HG03460 (cell line): ENCODE measurements at regions not wholly inside any gene's neighbourhood (a gene's known extent, or its start where the extent isn't known, plus 50 kb on each side); places are given as distances from the start of the nearest gene placed in this dataset.

Source experiments
- ATAC-seq: cut with Tn5 transposase; IDR thresholded peaks from one replicate; pipeline ENCODE4 v1.9.1; 2021; ENCODE audit not compliant: unreplicated experiment

GRCh38 chr9:108093773-108094675 is 604.5 kb upstream of the KLF4 start:
- no peak for ATAC-seq

GRCh38 chr9:108088916-108089315 is 599.3 kb upstream of the KLF4 start:
- ATAC-seq: no peak

- ATAC-seq: no peak
These were observed 598.2 kb upstream of the KLF4 start for GRCh38 chr9:108087781-108088180.

GRCh38 chr9:108086624-108087023 is 597.1 kb upstream of the KLF4 start:
- no peak for ATAC-seq

GRCh38 chr9:108085294-108085693 is 595.7 kb upstream of the KLF4 start:
- ATAC-seq: no peak

- ATAC-seq: no peak
These were observed 594.3 kb upstream of the KLF4 start for GRCh38 chr9:108083796-108084352.

- no peak for ATAC-seq
These were observed 593.7 kb upstream of the KLF4 start for GRCh38 chr9:108083160-108083750.

- no peak for ATAC-seq
These were observed 591.5 kb upstream of the KLF4 start for GRCh38 chr9:108081112-108081511.

- no peak for ATAC-seq
These were observed 590.7 kb upstream of the KLF4 start for GRCh38 chr9:108080285-108080684.

GRCh38 chr9:108078811-108079210 is 589.2 kb upstream of the KLF4 start:
- ATAC-seq: no peak

GRCh38 chr9:108078375-108078774 is 588.8 kb upstream of the KLF4 start:
- ATAC-seq: no peak

GRCh38 chr9:108077556-108077955 is 588.0 kb upstream of the KLF4 start:
- no peak for ATAC-seq

GRCh38 chr9:108074900-108075299 is 585.3 kb upstream of the KLF4 start:
- no peak for ATAC-seq

GRCh38 chr9:108073823-108074222 is 584.3 kb upstream of the KLF4 start:
- no peak for ATAC-seq

GRCh38 chr9:108072740-108073139 is 583.2 kb upstream of the KLF4 start:
- no peak for ATAC-seq

- no peak for ATAC-seq
These were observed 581.3 kb upstream of the KLF4 start for GRCh38 chr9:108070861-108071260.

- ATAC-seq: no peak
These were observed 580.4 kb upstream of the KLF4 start for GRCh38 chr9:108069991-108070390.

- ATAC-seq: no peak
These were observed 573.1 kb upstream of the KLF4 start for GRCh38 chr9:108062680-108063079.

- no peak for ATAC-seq
These were observed 570.6 kb upstream of the KLF4 start for GRCh38 chr9:108060175-108060574.

- ATAC-seq: no peak
These were observed 568.7 kb upstream of the KLF4 start for GRCh38 chr9:108058135-108058814.

GRCh38 chr9:108057421-108058134 is 568.0 kb upstream of the KLF4 start:
- ATAC-seq: no peak
